ENCODE measurements at regions not wholly inside any gene's neighbourhood (a gene's known extent, or its start where the extent isn't known, plus 50 kb on each side); places are given as distances from the start of the nearest gene placed in this dataset.

- no peak for TF ChIP-seq POLR2AphosphoS5 (IDR thresholded peaks at IDR 0.05; ENCODE audit: low read depth, low read length)
- no peak for TF ChIP-seq REST (IDR thresholded peaks at IDR 0.05; ENCODE audit: insufficient read depth in 1 of 2, low read depth in 2 of 2, low read length in 2 of 2)
These were observed 319.0 kb downstream of the BRINP1 start for GRCh38 chr9:119050281-119050680.
